ENCODE measurements at regions not wholly inside any gene's neighbourhood (a gene's known extent, or its start where the extent isn't known, plus 50 kb on each side); places are given as distances from the start of the nearest gene placed in this dataset.

DNA sequence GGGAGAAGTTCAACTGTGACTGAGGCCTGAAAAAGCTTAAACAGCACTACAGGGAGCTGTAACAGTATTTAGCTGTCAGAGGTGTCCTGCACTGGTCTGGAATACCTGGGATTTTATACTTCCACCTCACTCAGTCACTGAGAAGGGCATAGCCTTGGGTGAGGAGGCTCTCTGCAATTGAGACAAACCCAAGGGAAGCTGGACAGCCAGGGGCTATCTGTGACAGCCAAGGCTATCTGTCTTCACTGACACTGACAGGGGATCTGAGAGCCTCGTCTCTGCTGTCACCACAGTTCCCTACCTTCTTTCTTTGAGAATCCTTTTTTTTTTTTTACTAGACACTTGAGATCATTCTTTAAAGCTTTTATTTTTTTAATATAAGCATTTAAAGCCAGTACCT is 356.2 kb upstream of the CD180 start:
- TF ChIP-seq, protein P1, sequence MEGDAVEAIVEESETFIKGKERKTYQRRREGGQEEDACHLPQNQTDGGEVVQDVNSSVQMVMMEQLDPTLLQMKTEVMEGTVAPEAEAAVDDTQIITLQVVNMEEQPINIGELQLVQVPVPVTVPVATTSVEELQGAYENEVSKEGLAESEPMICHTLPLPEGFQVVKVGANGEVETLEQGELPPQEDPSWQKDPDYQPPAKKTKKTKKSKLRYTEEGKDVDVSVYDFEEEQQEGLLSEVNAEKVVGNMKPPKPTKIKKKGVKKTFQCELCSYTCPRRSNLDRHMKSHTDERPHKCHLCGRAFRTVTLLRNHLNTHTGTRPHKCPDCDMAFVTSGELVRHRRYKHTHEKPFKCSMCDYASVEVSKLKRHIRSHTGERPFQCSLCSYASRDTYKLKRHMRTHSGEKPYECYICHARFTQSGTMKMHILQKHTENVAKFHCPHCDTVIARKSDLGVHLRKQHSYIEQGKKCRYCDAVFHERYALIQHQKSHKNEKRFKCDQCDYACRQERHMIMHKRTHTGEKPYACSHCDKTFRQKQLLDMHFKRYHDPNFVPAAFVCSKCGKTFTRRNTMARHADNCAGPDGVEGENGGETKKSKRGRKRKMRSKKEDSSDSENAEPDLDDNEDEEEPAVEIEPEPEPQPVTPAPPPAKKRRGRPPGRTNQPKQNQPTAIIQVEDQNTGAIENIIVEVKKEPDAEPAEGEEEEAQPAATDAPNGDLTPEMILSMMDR (IDR thresholded peaks at IDR 0.05) = no peak
- TF ChIP-seq POLR2A (IDR thresholded peaks at IDR 0.05) (no peak), POLR2AphosphoS5 (IDR thresholded peaks at IDR 0.05; ENCODE audit: insufficient read depth in 1 of 2, low read depth in 1 of 2) (no peak)

All from vagina (tissue), 2 donors.